GM18520 (cell line): ENCODE measurements at regions not wholly inside any gene's neighbourhood (a gene's known extent, or its start where the extent isn't known, plus 50 kb on each side); places are given as distances from the start of the nearest gene placed in this dataset.

Source experiments
- ATAC-seq: cut with Tn5 transposase; IDR thresholded peaks from one replicate; pipeline ENCODE4 v1.9.1; 2021; ENCODE audit not compliant: unreplicated experiment

DNA sequence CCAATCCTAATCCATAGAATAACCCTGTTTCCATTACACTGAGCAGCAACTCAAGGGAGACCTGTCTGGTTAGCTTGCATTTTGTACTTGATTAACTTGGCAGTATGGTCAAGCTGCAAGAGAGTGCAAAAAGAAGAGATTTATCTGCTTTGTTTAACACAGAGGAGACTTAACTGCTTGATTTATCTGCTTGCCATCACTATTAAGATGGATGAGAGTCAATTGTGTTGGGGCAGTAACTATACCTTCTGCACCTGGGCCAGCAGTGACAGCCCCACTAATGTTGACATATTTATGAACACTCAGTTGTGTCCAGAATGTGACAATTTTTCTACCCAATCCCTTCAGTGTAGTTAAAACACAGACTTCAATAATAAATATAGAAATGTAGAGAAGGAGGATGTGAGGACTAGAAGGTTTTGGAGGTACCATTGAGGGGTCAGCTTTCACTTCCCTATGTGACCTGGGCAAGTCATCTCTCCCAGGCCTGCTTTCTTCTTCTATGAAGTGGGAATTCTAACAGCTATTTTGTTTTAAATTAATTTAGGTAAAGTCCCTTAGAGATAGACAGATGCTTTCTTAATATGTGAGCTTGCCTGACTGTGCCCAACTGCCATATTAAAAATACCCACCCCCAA, 159.1 kb upstream of the KCNK2 start:
- ATAC-seq: no peak

DNA sequence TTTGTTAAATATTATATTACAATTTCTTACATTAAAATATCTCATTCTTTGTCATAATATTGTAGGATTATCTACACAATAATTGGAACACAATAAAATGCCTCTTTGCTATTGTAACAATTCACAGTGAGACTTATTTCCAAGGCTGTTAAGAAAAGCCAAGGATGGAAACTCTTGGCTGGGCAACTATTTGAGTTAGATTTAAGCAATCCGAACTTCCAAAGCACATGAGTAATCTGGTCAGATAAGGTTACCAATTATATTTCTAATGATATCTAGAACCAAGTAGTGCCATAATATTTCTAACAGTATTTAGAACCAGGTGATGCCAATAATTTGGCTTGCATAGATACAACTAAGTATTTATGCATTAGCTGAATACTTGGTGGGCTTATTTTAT, 154.7 kb upstream of the KCNK2 start:
- no peak for ATAC-seq

DNA sequence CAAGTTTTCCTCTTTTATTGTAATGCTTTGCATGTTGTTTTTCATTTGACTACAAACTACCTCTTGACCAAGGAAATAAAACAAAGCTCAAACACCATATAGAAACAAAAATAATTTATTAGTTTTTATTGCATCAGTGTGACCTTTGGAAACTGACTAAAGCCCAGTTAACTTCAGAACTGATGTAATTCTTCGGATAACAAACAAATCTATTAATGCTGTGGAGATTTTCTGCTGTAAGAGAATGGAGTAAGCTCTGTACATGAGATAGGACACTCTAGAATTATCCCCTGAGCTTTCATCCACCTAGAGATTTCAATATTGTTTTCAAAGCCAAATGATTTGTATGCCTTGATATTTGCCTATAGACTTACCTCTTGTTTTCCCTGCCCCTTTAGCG, 154.0 kb upstream of the KCNK2 start:
- ATAC-seq: no peak

DNA sequence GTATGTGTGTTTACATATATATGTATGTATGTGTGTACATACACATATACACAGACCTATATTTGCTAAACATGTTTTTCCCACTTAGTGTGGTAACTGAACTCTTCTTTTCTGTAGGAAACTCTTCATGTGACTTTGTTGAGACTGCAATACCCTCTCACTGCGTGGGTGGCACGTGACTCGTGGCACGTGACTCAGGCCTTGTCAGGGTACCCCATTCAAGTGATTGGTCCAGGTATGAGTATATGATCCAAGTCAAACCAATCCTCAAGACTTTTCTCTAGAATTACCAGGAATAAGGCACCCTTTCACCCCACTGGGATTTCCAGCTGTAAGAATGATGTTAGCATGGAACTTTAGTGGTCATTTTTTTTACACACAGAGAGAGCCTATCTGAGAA, 149.2 kb upstream of the KCNK2 start:
- ATAC-seq: no peak

DNA sequence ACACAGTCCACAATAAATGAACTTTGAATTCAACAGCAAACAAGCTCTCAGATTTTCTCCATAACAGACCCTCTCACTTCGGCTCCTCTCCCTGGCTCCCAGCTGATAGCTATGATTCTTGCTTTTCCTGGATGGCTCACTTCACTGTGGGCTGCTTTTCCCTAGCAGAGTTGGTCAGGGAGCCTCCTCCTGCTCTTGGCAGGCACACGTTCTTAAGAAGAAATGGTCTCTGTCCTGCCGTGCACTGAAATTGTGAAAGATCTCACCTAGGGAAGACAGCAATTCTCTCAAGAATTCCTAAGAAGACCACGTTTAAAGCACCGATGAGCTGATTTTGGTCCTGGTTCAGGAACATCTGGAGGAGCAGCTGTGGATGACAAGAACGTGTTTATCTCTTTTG, 148.5 kb upstream of the KCNK2 start:
- ATAC-seq: no peak

DNA sequence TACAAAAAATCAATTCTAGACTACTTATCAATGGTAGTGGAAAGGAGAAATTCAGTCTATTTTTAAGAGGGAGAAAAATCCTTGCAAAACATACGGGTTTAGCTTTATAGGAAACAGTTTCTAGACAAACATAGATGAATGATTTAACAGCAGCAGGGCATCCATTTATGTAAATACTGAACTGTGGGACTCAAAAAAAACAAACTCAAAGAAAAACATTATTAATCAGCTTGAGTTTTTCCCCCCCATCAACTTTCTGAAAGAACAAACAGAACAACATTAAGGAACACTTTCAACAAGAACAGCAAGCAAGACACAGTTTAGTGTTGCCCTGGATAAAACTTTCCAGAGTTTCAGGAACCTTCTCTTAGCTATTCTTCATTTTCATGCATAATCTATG, 147.3 kb upstream of the KCNK2 start:
- ATAC-seq: no peak

DNA sequence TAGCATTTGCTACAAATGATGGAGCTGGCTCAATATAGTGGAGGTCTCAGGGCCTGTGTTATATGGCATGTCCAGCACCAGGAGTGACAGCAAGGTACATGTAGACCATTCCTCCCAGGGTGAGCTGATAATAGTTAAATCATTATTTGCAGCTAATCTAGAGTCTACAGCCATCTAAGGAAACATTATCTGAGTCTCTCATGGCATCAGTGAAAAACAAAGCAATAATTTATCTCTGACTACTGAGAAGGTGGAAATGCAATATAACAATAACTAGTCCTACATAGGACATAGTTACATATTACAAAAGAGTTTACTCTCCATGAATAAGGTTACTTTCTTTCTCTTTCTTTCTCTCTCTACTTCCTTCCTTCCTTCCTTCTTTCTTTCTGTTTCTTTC, 143.4 kb upstream of the KCNK2 start:
- no peak for ATAC-seq

DNA sequence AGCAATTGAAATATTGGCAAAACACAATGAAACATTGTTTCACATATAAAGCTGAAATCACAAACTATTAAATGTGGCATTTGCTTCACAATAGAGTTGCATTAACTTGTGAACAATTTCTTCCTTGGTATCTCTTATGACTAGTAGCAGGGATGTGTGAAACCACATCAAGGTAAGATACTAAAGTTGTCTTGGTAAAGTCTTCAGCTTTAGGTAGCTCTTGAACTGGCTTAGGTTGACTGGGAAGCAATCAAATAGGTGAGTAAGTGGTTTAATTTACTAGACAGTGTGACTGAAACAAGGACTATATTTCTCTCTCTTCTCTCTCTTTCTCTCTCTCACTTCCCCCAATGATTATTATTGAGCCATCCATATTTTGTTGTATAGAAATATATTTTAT, 141.5 kb upstream of the KCNK2 start:
- no peak for ATAC-seq

DNA sequence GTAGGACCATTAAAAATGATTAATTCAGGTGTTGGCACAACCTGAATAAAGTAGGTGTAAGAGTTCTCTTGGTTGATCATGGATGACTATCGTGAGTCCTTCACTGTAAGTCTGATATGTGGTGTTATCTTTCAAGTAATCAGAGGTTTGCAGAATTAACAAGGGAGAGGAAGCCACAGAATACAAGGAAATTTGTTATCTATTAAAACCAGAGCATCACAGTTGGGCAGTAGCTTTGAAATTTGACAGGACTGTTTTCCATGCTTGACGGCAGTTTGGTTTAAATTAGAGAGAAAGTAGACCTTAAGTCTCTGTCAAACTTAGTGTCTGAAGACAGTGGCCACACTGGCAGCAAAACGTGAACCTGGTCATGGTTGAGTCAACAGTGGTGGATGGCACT, 139.5 kb upstream of the KCNK2 start:
- no peak for ATAC-seq

DNA sequence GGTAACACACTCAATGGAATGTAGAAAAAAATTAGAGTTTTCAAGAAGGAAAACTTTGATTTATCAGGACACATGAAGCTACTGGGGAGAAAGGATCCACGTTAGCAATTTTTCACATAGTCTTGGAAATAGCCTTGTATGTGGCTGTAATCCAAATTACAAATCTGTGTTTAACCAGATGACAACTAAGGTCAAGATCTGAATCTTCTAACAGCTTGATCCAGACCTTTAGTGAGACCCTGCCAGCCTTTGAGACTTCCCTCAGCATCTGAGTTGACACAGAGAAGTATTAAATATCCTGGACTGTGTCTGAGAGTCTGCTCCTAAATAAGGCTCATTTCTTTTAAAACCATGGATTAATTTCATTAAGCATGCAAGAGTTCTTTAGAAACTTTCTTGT, 135.9 kb upstream of the KCNK2 start:
- ATAC-seq: no peak

DNA sequence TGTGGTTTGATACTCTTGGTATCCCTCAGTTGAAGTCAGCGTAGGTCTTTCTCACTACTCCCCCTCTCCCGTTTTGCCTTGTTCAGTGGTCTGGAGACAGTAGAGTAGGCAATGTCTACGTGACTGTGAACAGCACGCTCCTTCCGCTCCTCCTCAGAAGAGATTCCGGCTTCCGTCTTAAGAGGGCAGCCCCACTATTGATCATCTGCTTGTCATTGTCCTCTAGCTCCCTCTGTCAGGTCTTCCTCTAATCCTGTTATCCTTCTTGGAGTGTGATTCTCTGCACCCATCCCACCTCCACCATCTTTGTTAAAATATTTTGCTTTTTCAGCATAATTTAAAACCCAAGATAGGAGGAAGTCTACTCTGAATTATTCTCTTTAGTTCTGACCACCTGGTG, 129.9 kb upstream of the KCNK2 start:
- ATAC-seq: no peak

DNA sequence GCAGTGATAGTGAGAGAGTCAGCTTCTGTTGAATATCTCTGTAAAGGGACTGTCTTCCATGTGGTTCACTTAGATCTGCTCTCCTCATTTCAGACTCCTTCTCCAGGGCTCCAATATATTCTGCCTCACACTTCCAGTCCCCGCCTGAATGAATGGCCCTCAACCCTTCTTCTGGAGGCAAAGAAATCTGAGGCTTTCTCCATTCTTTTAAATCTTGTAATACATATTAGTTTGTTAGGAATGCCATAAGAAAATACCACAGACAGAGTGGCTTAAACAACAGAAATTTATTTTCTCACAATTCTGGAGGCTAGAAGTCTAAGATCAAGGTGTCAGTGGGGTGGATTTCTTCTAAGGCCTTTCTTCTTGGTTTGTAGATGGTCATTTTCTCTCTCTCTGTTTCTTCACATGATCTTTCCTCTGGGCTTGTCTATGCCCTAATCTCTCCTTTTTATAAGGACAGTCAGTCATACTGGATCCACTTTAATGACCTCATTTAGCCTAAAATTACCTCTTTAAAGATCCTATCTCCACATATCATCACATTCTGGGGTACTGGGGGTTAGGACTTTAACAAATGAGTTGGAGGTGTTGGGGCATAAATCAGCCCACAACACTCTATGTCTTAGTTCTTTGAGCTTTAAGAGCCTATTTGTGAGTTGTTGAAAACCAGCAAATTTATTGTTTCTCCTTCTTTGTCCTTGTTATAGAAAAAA, 128.5 kb upstream of the KCNK2 start:
- ATAC-seq: no peak

DNA sequence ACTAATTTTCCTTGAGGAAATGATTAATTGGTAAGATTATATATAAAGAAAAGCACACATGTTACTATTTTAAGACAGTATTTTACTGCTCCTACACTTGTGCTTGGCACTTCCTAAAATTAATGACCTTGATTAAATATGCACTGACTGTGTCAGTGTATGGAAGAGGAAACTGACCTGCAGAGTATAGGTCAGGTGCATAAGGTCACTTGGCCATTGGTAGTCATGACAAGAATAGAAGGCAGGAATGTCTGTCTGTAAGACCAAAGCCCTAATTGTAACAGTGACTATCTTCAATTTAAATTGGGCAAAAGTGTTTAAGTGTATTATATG, 128.0 kb upstream of the KCNK2 start:
- no peak for ATAC-seq

DNA sequence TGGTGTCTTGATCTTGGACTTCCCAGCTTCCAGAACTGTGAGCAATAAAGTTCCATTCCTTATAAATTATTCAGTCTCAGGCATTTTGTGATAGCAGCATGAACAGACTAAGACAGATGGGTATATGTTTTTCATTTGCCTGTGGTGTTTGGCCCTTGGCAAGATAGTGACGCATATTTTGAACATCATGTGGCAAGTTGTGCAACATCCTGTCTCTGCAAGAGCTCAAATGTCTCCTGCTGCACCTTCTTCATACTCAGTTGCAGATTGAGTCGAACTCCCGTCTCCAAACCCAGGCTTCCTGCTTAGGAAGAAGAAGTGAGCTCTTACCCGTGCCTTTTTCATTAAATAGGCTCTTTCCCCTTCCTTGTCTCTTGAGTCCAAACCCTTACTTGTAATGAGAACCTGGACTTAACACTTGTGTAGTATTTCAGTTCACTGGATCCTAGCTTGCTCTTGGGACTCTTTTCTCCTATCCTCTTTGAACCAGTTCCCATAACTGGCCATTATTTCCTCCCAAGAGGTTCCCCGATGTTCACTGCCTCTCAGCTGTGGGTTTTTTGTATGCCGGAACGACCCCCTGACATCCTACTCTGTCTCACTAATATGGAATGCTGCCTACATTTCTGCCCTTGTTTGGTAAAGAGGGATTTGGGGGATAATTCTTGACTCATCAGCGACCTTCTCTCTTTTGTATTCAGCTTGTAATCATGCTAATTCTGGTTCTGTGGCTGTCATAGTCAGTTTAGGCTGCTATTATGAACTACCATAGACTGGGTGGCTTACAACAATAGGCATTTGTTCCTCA, 125.0 kb upstream of the KCNK2 start:
- no peak for ATAC-seq

DNA sequence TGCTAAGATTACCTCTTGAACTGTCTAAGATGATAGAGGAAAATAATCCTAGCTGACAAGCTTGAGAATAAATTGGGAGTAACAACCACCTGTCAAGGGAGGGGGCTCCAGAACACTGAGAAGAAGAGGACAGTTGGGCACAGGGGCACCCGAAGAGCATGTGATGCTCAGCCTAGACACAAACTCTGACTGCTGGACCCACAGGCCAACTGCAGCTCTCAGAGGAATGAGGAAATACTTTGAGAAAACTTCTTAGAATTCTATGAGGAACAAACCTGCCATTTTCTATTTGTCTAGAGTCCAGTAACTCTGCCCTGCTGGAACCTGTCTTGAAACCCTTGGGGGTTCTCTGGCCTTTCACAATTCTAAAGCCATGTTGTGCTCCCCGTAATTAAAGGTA, 124.1 kb upstream of the KCNK2 start:
- ATAC-seq: no peak

DNA sequence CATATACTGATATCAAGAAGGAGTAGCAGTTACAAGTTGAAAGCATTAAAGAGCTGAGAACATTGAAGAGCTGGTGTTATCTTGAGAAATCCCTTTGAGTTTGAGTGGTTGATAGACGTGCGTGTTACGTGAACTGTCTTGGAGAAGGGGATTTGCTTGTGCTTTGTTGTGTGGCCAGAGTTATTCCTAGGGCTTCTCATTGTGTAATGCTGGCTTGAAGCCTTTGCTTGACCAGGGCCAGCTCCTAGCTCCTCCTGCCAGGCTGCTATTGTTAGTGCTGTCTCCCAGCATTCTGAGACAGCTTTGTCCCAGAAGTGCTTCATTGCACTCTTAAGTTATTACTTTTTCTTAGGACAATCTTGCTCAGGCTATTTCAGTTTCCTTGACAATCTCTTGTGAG, 116.2 kb upstream of the KCNK2 start:
- no peak for ATAC-seq

DNA sequence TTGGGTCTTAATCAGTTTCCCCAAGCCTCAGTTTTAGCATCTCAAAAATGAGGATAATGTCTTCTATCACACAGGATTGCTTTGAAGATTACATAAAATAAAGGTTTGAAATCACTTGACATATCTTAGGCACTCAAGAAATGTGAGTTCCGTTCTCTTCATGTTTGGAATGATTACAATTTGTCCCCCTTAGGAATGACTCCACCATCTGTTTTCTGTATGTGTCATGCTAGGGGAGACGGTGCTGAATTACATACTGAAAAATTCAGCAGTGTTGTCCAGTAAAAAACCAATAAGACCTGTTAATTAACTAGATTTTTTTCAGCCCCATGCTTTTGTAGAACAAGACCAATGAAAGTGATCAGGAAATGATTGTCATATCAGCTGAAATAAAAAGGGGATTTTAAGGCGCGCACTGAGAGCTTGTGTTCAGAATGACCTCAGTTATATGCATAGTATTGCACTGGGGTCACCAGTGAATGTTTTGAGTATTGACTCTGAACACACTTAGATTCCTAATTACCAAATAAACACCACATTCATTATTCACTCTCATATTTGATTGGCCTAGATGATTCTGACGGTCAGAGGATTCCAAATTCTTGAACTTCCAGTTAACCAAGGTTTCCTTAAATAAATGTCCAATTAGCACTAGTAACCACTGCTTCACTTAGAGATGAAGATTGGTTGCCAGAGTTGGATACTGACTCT, 114.5 kb upstream of the KCNK2 start:
- ATAC-seq: no peak

DNA sequence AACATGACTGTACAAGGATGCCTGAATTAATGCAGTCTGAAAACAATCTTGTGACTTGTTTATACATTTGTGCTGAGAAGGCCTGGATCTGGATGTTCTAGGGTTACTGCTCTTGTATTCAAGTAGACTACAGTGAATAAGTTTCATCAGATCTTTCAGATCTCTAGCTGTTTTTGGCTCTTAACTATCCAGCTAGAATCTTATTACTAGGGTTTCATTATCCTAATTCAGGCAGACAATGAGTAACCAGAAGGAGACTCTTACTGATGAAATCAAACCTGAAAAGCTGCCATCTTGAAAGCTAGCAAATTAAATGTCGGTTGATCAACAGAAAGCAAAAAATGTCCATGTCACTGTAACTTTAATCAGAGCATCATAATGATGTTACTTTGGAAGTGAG, 112.5 kb upstream of the KCNK2 start:
- ATAC-seq: no peak

DNA sequence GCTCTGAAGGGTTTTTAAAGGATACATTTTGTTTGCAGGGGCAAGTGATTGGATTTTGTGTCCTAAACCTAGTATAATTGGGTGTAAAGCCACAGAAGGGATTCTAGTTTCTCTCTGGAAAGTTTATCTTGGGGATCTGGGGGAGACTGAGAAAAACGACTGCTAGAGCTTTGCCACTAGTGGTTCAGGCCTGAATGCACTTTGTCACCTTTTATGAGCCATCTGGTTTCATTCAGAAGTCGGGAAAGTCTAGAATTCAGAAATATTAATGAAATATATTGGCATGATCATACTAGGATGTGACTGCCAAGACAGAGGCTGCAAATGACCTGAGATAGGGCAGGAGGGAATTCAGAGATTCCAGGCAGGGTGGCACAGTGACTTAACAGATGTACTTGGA, 111.5 kb upstream of the KCNK2 start:
- ATAC-seq: no peak

DNA sequence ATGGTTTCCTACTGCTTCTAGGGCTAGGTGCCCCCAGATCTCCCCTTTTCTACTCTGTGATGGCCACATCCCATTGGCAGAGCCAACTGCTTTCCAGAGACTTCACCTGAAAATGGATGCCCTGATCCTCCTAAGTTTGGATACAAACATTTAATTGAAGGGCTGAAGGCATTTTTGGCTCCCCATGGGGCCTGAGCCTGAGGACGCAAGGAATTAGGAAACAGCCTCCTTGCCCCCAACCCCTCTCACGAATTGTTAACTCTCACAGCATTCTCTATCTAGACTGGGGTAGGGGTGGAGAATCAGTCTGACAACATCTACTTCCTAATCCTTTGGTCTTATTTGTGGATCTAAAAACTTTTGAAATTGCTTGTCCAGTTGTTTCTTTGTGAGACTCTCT, 108.5 kb upstream of the KCNK2 start:
- ATAC-seq: no peak

DNA sequence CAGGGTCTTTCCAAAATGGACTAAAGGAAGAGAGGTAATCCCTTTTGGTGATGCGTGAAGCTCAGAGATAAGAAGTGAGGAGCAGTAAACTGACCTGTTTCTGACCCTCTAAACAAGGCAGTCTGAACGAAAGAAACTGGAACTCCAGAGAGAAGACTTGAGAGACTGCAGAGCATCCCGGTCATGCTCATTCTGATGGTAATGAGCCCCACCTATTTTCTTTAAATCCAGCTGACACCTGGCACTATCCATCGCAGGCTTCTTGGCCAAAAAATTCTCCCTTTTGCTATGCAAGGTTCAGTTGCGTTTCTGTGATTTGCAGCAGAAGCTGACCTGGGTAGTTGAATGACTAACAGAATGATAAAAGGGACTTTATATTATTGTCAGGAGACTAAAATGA, 105.9 kb upstream of the KCNK2 start:
- no peak for ATAC-seq

DNA sequence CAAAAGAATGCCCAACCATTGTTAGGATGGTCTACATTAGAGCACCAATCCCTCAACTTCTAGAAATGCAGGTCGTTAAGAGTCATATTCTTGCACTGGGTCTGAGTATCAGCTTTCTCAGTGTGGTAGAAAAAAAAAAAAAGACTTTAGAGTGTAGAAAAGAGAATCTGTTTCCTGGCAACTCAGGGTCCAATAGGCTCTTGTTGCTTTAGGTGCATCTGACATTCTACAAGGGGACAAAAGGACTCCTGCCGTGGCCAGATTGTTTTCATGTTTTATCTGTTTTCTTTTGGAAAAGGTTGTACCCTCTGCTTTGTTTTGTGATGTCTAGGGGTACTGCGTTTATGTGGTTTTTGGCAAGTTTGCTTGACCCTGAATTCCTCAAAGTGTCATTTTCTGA, 105.4 kb upstream of the KCNK2 start:
- no peak for ATAC-seq
